Vagina (tissue), 2 donors: ENCODE measurements at regions not wholly inside any gene's neighbourhood (a gene's known extent, or its start where the extent isn't known, plus 50 kb on each side); places are given as distances from the start of the nearest gene placed in this dataset.

Experiments used
- DNase-seq, 2 donors: peaks; one replicate each; pipeline ENCODE4 v3.0.0-alpha.2; 2017; ENCODE audit errors: extremely low spot score in 2 of 2
- H3K27ac ChIP-seq: fragments of 200-600 bp; sonication (generic); one replicate; pipeline ENCODE4 v1.5.1; 2019
- H3K27me3 ChIP-seq: fragments of 200-600 bp; sonication (generic); one replicate; pipeline ENCODE4 v1.5.1; 2019
- H3K36me3 ChIP-seq, 2 donors: fragments of 200-600 bp; sonication (generic); one replicate each; pipeline ENCODE4 v1.5.1; 2017 to 2019
- H3K4me1 ChIP-seq: fragments of 200-600 bp; sonication (generic); one replicate; pipeline ENCODE4 v1.5.1; 2019
- H3K4me3 ChIP-seq, 2 donors: fragments of 200-600 bp; sonication (generic); 1 replicate in 1 of 2; 2 replicates in 1 of 2; pipeline ENCODE4 v1.5.1; 2016 to 2019
- H3K9me3 ChIP-seq: fragments of 200-600 bp; sonication (generic); one replicate; pipeline ENCODE4 v1.5.1; 2019
- CTCF ChIP-seq, 3 experiments: fragments of 450-650 bp in 2 of 3; fragments of 200-600 bp in 1 of 3; sonication (generic) in 1 of 3; IDR thresholded peaks; one replicate each; pipeline ENCODE4 v1.5.1; 2017 to 2019; ENCODE audit warnings: antibody characterized with exemption in 3 of 3, mild to moderate bottlenecking in 2 of 3, moderate library complexity in 2 of 3
- POLR2A ChIP-seq, 2 donors: fragments of 450-650 bp; IDR thresholded peaks; one replicate each; pipeline ENCODE4 v1.6.1; 2017; ENCODE audit warnings: antibody characterized with exemption in 2 of 2, mild to moderate bottlenecking in 2 of 2, moderate library complexity in 2 of 2
- POLR2AphosphoS5 ChIP-seq, 2 donors: sonication (generic); formaldehyde crosslinking; IDR thresholded peaks; one replicate each; pipeline ENCODE4 v1.9.0; 2017; ENCODE audit warnings: antibody characterized with exemption in 2 of 2, mild to moderate bottlenecking in 2 of 2, low read depth in 1 of 2; ENCODE audit not compliant: insufficient read depth in 1 of 2
- intact Hi-C: fragments of 100-400 bp; cut with DNase I; formaldehyde crosslinking; loops from one replicate; pipeline ENCODE4 v1.15.1; 2023

DNA sequence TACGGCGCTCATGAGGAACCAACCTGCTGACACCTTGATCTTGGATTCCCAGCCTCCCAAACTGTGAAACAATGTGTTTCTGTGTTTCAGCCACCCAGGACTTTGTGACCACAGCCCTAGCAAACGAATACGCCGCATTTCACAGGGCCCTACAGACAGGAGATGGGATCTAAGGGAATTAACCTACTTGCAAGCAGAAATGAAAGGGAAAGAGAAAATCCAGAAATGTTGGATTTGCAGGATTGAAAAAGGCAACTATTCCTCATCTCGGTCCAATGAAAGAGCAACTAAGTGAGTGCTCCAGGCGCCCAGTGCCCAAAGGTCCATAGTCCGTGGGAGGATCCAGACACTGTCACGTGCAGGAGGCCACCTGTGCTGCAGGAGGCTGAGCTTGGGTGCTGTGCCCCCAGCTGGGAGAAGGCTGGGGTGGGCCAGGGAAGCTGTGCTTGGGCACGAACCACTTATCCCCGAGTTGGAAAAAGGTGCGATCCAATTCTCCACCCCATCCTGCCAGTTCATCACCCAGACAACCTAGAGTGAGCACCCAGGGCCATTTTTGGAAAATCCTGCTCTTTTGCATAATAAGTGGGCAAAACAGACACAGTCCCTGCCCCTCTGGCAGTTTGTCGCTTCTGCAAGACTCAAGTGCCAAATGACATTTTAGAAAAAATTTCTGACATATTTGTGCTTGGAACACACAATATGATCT, 177.9 kb downstream of the C9orf50 start:
- Histone ChIP-seq H3K36me3 (no peaks in the 10 kb centered on the region), H3K27me3 (no peaks in the 10 kb centered on the region), H3K4me3 (no peak overlapping the region), H3K4me1 (peaks cover 8% of the 10 kb centered on the region), H3K9me3 (no peaks in the 10 kb centered on the region), H3K27ac (no peak overlapping the region)
- TF ChIP-seq POLR2AphosphoS5 (IDR thresholded peaks at IDR 0.05; ENCODE audit: insufficient read depth in 1 of 2, low read depth in 1 of 2) (no peak), CTCF (IDR thresholded peaks at IDR 0.05) (no peak), POLR2A (IDR thresholded peaks at IDR 0.05) (no peak)
- intact Hi-C loops, result no loop called here
- DNase-seq, result no peak

- no peak for TF ChIP-seq CTCF (IDR thresholded peaks at IDR 0.05)
- no peak for TF ChIP-seq POLR2A (IDR thresholded peaks at IDR 0.05)
- no peak for TF ChIP-seq POLR2AphosphoS5 (IDR thresholded peaks at IDR 0.05; ENCODE audit: insufficient read depth in 1 of 2, low read depth in 1 of 2)
- intact Hi-C loops, result no loop called here
- no peaks in the 10 kb centered on the region for H3K27me3 ChIP-seq
- H3K27ac ChIP-seq, result no peak overlapping the region
- DNase-seq, result no peak
- peaks cover 18% of the 10 kb centered on the region for H3K4me1 ChIP-seq
- H3K9me3 ChIP-seq, result no peaks in the 10 kb centered on the region
- H3K4me3 ChIP-seq, result no peak overlapping the region
- no peaks in the 10 kb centered on the region for H3K36me3 ChIP-seq
These were observed 179.0 kb downstream of the C9orf50 start for GRCh38 chr9:129441852-129442251.

- H3K27me3 ChIP-seq, result no peaks in the 10 kb centered on the region
- DNase-seq, result no peak
- H3K4me3 ChIP-seq, result no peak overlapping the region
- peaks cover 22% of the 10 kb centered on the region for H3K4me1 ChIP-seq
- no peaks in the 10 kb centered on the region for H3K9me3 ChIP-seq
- intact Hi-C loops, result no loop called here
- H3K36me3 ChIP-seq, result no peaks in the 10 kb centered on the region
- no peak overlapping the region for H3K27ac ChIP-seq
- no peak for TF ChIP-seq POLR2A (IDR thresholded peaks at IDR 0.05)
- no peak for TF ChIP-seq POLR2AphosphoS5 (IDR thresholded peaks at IDR 0.05; ENCODE audit: insufficient read depth in 1 of 2, low read depth in 1 of 2)
- no peak for TF ChIP-seq CTCF (IDR thresholded peaks at IDR 0.05)
These were observed 180.3 kb downstream of the C9orf50 start for GRCh38 chr9:129440435-129441186.

DNA sequence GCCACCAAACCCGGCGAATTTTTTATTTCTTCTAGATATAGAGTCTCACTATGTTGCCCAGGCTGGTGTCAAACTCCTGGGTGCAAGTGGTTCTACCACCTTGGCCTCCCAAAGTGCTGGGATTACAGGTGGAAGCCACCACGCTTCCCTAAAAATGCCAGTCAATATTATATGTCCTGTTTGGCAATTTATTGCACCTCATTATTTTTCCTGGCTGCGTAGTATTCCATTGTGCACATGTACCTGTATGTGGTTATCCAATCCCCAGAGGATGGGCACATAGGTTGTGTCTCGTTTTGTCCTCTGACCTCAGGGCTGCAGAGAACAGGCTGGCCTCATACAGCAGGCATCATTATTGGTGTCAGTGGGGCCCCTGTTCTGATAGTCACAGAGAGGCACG, 181.7 kb downstream of the C9orf50 start:
- DNase-seq, result no peak
- Histone ChIP-seq H3K4me1 (peaks cover 22% of the 10 kb centered on the region), H3K27me3 (no peaks in the 10 kb centered on the region), H3K27ac (no peak overlapping the region), H3K4me3 (no peak overlapping the region), H3K9me3 (no peaks in the 10 kb centered on the region), H3K36me3 (no peaks in the 10 kb centered on the region)
- intact Hi-C loops, result no loop called here
- TF ChIP-seq POLR2AphosphoS5 (IDR thresholded peaks at IDR 0.05; ENCODE audit: insufficient read depth in 1 of 2, low read depth in 1 of 2) (no peak), CTCF (IDR thresholded peaks at IDR 0.05) (no peak), POLR2A (IDR thresholded peaks at IDR 0.05) (no peak)
